ENCODE measurements at regions not wholly inside any gene's neighbourhood (a gene's known extent, or its start where the extent isn't known, plus 50 kb on each side); places are given as distances from the start of the nearest gene placed in this dataset.
"Not testable (repeated sequence)": the region's sequence is repeated elsewhere in the genome, so short reads cannot be mapped to it uniquely, and the experiment has no call there.

GRCh38 chr12:89153341-89153740 is 199.0 kb downstream of the DUSP6 start:
- no peaks in the 10 kb centered on the region for H3K27me3 ChIP-seq (ENCODE audit: insufficient read depth, low read length)
- no peaks in the 10 kb centered on the region for H3K9me3 ChIP-seq (ENCODE audit: low read depth, low read length)
- no peak overlapping the region for H3K4me3 ChIP-seq (ENCODE audit: low read length)
- peaks cover 41% of the 10 kb centered on the region for H3K4me1 ChIP-seq (ENCODE audit: insufficient read depth, low read length)

DNA sequence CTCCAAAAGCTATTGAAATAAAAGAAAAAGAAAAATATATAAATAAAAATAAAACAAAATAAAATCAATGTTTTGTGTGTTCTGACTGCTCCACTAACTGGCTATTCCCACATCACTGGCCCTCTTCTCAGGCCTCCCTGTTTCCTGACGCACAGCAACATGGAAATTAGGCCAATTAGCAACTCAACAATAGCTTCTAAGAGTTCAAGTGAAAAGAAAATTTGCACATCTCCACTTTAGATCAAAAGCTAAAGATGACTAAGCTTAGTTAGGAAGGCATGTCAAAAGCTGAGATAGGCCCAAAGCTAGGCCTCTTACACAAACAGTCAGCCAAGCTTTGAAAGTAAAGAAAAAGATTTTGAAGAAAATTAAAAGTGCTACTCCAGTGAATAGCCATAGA is 200.8 kb downstream of the DUSP6 start:
- no peaks in the 10 kb centered on the region for H3K27me3 ChIP-seq (ENCODE audit: insufficient read depth, low read length)
- H3K4me1 ChIP-seq (ENCODE audit: insufficient read depth, low read length): peaks cover 24% of the 10 kb centered on the region
- H3K9me3 ChIP-seq (ENCODE audit: low read depth, low read length): no peaks in the 10 kb centered on the region
- H3K4me3 ChIP-seq (ENCODE audit: low read length): no peak overlapping the region

DNA sequence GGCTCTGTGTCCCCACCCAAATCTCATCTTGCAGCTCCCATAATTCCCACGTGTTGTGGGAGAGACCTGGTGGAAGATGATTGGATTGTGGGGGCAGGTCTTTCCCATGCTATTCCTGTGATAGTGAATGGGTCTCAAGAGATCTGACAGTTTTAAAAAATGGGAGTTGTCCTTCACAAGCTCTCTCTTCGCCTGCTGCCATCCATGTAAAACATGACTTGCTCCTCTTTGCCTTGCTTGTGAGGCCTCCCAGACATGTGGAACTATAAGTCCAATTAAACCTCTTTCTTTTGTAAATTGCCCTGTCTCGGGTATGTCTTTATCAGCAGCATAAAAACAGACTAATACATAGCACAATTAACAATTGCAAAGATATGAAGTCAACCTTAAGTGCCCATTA is 201.5 kb downstream of the DUSP6 start:
- not testable (repeated sequence) for H3K27me3 ChIP-seq (ENCODE audit: insufficient read depth, low read length); H3K4me3 ChIP-seq (ENCODE audit: low read length); H3K9me3 ChIP-seq (ENCODE audit: low read depth, low read length)
- H3K4me1 ChIP-seq (ENCODE audit: insufficient read depth, low read length): peaks cover 18% of the 10 kb centered on the region

DNA sequence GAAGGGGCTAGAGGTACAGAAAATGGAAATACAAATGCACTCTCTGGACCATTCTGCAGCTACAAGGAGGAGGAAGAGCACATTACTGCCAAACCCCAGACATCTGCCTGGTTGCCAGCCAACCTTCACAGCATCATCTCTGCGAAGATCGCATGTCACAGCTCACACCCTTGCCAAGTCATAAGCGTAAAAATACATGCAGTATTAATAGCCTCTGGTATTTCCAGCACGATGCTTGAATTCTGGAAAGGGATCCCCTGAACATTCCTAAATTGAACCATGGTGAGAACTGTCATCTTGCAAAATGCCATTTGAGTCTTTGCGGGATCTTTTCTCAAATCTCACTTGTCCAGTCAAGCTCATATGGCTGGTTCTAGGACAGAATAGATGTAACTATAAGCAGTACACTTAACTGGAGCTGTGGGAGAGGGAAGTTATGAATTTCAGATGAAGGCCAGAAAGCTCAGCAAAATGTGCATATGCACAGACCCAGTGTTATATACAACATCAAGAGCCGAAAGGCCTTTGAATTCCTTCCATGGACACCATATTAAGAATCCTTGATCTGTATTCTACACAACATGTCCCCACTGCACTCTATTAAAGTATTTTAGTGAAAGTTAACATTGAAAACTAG is 211.6 kb downstream of the DUSP6 start:
- Histone ChIP-seq H3K4me3 (ENCODE audit: low read length) (no peak overlapping the region), H3K4me1 (ENCODE audit: insufficient read depth, low read length) (peaks cover 5% of the 10 kb centered on the region), H3K27me3 (ENCODE audit: insufficient read depth, low read length) (no peaks in the 10 kb centered on the region), H3K9me3 (ENCODE audit: low read depth, low read length) (no peaks in the 10 kb centered on the region)

DNA sequence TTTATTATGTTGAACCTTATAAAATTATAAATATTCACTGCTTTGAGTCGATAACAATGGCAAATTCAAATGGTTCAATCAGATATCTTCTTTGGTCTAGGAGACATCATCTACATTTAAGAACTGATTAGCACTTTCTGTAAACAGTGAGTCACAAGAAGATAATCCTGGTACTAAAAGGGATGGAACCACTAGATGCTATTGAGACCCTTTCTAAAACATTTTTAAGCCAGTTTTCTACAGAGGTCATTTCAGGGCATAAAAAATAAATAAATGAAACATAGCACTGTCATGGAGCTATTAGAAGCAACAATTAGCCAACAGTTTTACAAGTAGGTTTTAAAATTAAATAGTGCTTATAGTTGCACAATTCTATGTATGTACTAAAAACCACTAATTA is 212.2 kb downstream of the DUSP6 start:
- Histone ChIP-seq H3K27me3 (ENCODE audit: insufficient read depth, low read length) (no peaks in the 10 kb centered on the region), H3K4me3 (ENCODE audit: low read length) (no peak overlapping the region), H3K9me3 (ENCODE audit: low read depth, low read length) (no peaks in the 10 kb centered on the region), H3K4me1 (ENCODE audit: insufficient read depth, low read length) (peaks cover 5% of the 10 kb centered on the region)

DNA sequence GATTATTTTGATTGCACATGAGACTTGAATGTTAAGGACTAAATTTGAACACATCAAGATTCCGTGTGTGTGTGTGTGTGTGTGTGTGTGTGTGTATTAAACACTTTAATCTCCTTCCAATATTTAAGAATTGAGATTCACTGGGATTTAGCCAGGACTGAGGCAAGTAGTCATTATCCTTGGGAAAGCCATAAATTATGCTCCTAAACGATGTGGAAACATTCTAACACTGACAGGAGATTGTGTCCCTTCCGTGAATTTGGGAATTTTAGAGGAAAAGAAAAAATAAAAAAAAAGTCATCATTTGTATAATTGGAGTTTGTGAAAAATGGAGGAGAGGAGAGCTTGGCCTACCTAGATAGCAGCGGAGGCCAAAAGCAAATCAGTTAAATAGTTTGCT is 212.9 kb downstream of the DUSP6 start:
- no peaks in the 10 kb centered on the region for H3K27me3 ChIP-seq (ENCODE audit: insufficient read depth, low read length)
- no peaks in the 10 kb centered on the region for H3K9me3 ChIP-seq (ENCODE audit: low read depth, low read length)
- peaks cover 5% of the 10 kb centered on the region for H3K4me1 ChIP-seq (ENCODE audit: insufficient read depth, low read length)
- H3K4me3 ChIP-seq (ENCODE audit: low read length): no peak overlapping the region

DNA sequence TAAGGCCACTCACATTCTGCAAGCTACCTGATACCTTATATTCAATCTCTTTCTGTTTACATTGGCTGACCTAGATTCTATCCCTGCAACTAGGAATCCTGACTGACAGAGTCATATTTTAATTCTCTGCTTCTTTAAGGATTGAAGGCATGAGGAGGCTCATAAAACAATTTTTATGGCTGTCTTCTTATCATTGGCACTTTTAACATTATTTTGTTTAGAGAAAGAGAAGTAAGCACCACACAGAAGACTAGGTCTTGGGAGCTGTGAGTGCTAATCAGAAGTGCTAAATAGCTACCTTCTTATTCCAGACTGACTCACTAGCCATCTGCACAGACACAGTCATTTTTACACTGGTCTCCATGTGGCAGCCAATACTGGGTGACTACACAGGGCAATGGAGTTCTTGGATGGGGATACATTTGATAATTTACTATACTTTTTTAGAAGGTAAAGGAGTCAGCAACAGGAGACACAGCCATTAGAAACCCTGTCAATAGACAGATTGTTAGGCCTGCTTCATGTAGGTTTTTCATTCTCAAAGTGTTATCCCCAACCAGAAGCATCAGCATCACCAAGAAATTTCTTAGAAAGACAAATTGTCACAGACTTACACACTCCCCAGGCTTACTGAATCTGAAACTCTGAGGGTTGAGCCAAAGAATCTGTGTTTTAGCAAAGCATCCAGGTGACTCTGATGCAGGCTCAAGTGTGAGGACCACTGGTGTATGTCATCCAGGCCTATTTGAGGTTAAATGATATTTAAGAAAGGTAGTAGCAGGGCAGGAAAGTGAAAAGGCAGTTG is 214.1 kb downstream of the DUSP6 start:
- Histone ChIP-seq H3K9me3 (ENCODE audit: low read depth, low read length) (no peaks in the 10 kb centered on the region), H3K27me3 (ENCODE audit: insufficient read depth, low read length) (no peaks in the 10 kb centered on the region), H3K4me1 (ENCODE audit: insufficient read depth, low read length) (peaks cover 5% of the 10 kb centered on the region), H3K4me3 (ENCODE audit: low read length) (no peak overlapping the region)

DNA sequence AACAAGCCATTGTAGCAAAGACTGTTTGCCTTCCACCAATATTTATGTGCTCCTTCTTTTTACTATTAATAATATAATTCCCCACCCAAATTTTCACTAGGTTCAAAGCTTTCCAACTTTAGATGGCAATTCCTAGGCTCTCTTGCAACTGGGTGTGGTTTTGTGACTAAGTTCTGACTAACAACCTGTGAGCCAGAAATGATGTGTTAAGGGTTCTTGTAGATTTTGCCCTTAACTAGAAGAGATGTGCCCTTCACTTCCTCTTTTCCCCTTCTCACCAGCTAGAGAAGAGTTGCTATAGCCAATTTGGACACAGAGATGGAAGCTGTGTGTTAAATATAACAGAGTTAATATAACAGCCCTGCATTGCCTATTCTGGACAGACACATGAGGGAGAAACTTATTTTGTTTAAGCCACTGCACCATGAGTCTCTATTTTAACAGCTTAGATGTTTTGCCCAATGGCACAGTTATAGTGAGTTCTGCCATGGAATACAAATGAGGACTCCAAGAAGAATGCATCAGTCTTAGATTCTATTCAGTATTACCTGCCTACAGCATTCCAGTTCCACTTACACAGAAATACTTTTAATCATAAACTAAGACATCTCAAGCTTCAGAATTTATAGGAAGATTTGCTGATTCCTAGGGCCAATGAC is 216.2 kb downstream of the DUSP6 start:
- H3K27me3 ChIP-seq (ENCODE audit: insufficient read depth, low read length): no peaks in the 10 kb centered on the region
- H3K4me1 ChIP-seq (ENCODE audit: insufficient read depth, low read length): peaks cover 5% of the 10 kb centered on the region
- no peak overlapping the region for H3K4me3 ChIP-seq (ENCODE audit: low read length)
- H3K9me3 ChIP-seq (ENCODE audit: low read depth, low read length): no peaks in the 10 kb centered on the region

DNA sequence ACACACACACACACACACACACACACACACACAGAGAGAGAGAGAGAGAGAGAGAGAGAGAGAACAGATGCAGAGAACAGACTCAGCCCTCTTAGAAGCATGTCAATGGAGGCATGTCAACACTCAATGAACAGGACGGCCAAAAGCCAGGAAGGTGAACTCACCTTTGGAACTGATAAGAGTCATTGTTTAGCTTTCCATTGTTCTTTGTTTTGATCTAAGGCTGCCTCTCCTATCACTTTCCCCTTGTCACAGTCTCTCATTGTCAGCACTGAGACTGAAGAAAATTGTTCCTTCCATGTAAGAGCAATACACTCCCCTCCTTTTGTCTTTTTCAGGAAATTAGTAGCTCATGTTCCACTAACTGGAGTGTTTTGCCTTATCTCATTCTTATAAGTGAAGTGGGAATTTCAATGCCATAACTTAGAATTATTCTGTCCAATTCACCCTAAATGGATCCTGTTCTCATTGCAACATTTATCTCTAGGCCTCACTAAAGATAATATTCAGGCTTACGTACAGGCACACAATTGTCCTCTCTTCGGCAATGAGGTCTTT is 218.0 kb downstream of the DUSP6 start:
- no peak overlapping the region for H3K4me3 ChIP-seq (ENCODE audit: low read length)
- no peaks in the 10 kb centered on the region for H3K9me3 ChIP-seq (ENCODE audit: low read depth, low read length)
- no peaks in the 10 kb centered on the region for H3K27me3 ChIP-seq (ENCODE audit: insufficient read depth, low read length)
- H3K4me1 ChIP-seq (ENCODE audit: insufficient read depth, low read length): peaks cover 5% of the 10 kb centered on the region

- no peak overlapping the region for H3K4me3 ChIP-seq (ENCODE audit: low read length)
- H3K9me3 ChIP-seq (ENCODE audit: low read depth, low read length): no peaks in the 10 kb centered on the region
- H3K27me3 ChIP-seq (ENCODE audit: insufficient read depth, low read length): no peaks in the 10 kb centered on the region
- H3K4me1 ChIP-seq (ENCODE audit: insufficient read depth, low read length): no peaks in the 10 kb centered on the region
These were observed 223.0 kb downstream of the DUSP6 start for GRCh38 chr12:89129167-89129870.

- Histone ChIP-seq H3K4me1 (ENCODE audit: insufficient read depth, low read length) (no peaks in the 10 kb centered on the region), H3K4me3 (ENCODE audit: low read length) (no peak overlapping the region), H3K27me3 (ENCODE audit: insufficient read depth, low read length) (no peaks in the 10 kb centered on the region), H3K9me3 (ENCODE audit: low read depth, low read length) (no peaks in the 10 kb centered on the region)
These were observed 225.6 kb downstream of the DUSP6 start for GRCh38 chr12:89126712-89127111.

DNA sequence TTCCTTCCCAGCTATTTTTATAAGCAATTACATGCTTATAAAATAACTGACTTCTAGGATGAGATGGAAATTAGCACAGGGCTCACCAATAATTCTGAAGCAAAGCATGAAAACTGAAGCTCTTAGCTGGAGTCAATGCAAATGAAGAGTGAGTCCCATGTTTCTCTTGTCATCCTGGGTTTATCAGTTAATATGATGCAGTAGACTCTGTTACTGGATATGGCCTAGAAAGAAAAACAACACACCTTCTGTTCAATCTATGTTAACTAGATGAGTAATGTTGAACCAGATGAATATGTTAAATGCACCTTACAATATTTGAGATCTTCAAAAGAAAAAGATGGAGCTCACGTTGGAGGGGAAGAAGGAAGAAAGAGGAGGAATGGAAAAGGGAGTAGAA is 229.4 kb downstream of the DUSP6 start:
- Histone ChIP-seq H3K9me3 (ENCODE audit: low read depth, low read length) (no peaks in the 10 kb centered on the region), H3K4me3 (ENCODE audit: low read length) (no peak overlapping the region), H3K27me3 (ENCODE audit: insufficient read depth, low read length) (no peaks in the 10 kb centered on the region), H3K4me1 (ENCODE audit: insufficient read depth, low read length) (no peaks in the 10 kb centered on the region)

DNA sequence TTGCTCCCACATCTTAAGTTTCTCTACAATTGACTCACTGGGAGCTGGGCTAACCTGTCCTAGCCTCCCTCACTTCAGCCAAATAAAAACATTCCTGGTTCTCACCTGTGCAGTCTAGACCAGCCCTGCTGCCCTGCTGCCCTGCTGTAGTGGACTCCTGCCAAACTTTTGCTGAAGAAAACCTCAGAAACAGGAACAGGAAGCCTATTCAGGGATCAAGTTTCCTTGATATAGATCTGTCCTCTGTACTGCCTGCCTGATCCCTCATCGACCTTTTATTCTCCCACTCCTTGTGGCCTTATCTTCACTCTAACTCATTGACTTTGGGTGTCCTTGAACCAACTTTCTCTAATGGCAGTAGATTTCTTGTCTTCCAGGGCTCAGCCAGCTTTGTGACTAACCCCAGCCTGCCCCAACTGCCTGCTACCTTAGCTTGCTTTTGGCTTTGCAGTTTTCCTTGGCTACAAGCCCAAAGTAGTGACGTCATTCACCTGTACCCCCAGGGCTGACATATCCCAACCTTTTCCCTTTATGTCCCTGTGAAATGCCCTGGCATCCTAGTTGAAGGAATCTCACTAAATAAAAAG is 234.8 kb downstream of the DUSP6 start:
- peaks cover 7% of the 10 kb centered on the region for H3K4me1 ChIP-seq (ENCODE audit: insufficient read depth, low read length)
- no peak overlapping the region for H3K4me3 ChIP-seq (ENCODE audit: low read length)
- no peaks in the 10 kb centered on the region for H3K9me3 ChIP-seq (ENCODE audit: low read depth, low read length)
- H3K27me3 ChIP-seq (ENCODE audit: insufficient read depth, low read length): no peaks in the 10 kb centered on the region

DNA sequence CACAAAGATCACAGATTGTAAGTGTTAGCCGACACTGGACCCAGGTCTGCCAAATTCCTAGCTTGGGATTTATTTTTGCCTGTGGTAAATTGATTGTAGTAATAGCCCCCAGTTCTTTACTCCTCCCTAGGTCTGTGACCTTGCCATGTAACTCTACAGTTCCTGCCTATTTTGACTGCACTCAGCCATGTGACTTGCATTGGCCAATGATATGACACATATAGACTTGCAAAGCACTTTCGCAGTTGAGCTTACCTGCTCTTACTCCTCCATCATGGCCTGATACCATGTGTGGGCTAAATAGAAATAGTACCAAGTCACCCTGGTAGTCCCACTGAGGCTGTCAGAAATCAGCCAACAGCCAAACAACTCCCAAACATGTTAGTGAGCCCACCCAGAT is 240.3 kb downstream of the DUSP6 start:
- no peaks in the 10 kb centered on the region for H3K4me1 ChIP-seq (ENCODE audit: insufficient read depth, low read length)
- H3K27me3 ChIP-seq (ENCODE audit: insufficient read depth, low read length): no peaks in the 10 kb centered on the region
- no peak overlapping the region for H3K4me3 ChIP-seq (ENCODE audit: low read length)
- H3K9me3 ChIP-seq (ENCODE audit: low read depth, low read length): no peaks in the 10 kb centered on the region
